H4 (cell line): ENCODE measurements at regions not wholly inside any gene's neighbourhood (a gene's known extent, or its start where the extent isn't known, plus 50 kb on each side); places are given as distances from the start of the nearest gene placed in this dataset.
A peak's percentile ranks its signal among the peaks of the same experiment; 100 is the strongest.

Experiments used
- DNase-seq: peaks from one replicate; pipeline ENCODE4 v3.0.0-alpha.2; 2015; ENCODE audit warnings: low spot score

DNA sequence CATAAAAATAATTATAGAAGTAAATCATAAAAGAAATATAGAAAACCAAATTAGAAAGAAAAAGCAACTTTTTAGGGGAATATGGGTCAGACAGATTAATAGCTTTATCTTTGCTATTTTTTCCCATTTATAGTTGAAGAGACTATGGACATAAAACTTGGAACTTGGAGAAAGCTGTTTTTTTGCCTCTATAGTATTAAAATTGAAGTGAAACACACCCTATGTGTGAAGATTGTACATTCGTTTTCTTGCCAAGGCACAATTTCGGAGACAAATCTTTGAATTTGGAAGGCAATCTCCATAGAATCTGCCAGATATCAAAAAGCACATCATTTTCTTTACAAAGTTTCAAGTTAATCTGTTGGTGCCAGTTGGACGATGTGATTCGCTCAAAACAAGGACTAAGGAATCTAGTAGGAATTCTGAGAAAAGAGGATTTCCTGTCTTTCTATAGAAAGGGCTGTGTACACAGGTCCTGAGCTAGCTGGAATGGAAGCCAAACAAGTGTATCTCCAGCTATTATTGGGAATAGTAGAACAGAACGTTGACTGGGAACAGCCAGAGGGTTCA, 156.3 kb downstream of the SLC7A11 start:
- no peak for DNase-seq

DNA sequence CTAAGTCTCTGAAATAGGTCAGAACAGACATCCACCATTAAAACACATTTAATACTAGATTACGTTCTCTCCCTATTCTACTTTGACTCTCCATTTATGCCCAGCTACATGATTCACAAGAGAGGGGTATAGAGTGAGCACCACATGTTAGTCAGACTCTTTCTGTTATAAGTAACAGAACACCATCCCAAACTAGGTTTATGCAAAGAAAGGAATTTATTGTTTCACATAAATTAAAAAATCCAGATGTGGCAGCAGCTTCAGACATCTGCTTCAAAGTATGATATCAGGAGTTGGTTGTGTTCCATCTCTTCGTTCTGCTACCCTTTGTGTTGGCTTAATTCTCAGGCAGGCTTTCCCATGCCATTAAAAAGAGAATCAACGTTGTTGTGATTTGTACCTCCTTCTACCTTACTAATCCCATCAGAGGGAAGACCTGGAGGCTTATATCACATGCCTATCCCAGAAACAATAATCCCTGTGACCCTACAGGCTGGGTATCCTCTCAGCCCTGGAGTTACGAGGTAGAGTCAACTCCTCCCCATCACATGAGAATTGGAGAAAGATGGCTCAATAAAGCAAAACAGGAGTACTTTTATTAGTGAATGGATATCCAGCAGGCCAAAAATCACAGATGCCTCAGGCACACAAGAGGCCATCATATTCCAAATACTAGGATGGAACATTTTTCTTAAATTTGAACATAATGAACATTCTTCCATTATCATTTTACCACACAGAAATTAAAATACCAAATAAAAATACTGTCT, 163.2 kb downstream of the SLC7A11 start:
- no peak for DNase-seq

GRCh38 chr4:138078253-138078652, 163.9 kb downstream of the SLC7A11 start:
- DNase-seq: no peak

GRCh38 chr4:138076561-138076960, 165.6 kb downstream of the SLC7A11 start:
- no peak for DNase-seq

- DNase-seq: no peak
Measured at GRCh38 chr4:138070816-138071215, 171.3 kb downstream of the SLC7A11 start.

GRCh38 chr4:138063581-138063980, 178.6 kb downstream of the SLC7A11 start:
- DNase-seq: no peak

- DNase-seq: peak; percentile 37
Measured at GRCh38 chr4:138062929-138063328, 179.2 kb downstream of the SLC7A11 start.

- DNase-seq: no peak
Measured at GRCh38 chr4:138056541-138056940, 185.6 kb downstream of the SLC7A11 start.

DNA sequence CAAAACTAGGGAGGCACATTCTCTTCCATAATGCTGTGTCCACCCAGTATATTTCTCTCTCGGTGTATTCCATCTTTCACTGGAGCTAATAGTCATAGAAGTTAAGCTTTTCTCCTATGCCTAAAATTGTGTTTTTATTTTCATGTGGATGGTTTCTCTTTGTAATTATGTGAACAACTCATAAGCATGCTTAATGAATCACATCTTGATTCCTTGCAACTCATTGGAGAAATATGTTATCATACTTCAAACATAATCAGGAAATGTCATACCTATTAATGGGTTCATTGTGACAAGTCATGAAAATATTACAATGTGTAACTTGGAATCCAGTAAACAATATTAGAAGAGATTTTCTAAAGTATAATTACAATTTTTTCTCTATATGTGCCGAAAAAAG, 186.3 kb downstream of the SLC7A11 start:
- DNase-seq: no peak

GRCh38 chr4:138053641-138054301, 188.4 kb downstream of the SLC7A11 start:
- peak; percentile 61 for DNase-seq

- DNase-seq: no peak
Measured at GRCh38 chr4:138052806-138053632, 189.1 kb downstream of the SLC7A11 start.

DNA sequence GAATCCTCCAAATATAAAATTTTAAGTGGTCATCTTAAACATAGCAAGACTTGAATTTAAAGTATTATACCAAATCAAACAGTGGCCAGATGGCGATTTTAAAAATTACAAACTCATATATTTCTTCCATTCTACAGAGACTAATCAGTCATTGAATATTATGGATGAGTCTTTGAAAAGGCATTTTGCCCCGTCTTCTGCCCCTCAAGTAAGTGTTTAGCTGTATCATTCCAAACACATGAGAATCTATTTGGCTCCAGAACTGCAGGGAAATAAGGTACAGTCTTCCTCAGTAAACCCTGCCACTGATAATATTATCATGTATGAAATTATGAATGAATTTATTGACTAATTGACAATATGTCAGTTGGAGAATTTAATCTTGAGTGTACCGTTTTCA, 191.0 kb downstream of the SLC7A11 start:
- DNase-seq: no peak

DNA sequence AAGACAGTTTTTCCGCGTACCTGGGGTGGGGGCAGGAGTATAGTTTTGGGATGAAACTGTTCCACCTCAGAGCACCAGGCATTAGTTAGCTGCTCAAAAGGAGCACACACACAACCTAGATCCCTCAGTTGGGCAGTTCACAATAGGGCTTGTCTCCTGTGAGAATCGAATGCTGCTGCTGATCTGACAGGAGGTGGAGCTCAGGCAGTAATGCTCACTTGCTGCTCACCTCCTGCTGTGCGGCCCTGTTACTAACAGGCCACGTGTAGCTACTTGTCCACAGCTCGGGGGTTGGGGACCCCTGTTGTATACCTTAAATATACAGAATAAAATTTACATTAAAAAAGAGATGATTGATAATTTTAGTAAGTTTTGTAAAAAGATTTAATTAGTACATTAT, 191.5 kb downstream of the SLC7A11 start:
- no peak for DNase-seq

DNA sequence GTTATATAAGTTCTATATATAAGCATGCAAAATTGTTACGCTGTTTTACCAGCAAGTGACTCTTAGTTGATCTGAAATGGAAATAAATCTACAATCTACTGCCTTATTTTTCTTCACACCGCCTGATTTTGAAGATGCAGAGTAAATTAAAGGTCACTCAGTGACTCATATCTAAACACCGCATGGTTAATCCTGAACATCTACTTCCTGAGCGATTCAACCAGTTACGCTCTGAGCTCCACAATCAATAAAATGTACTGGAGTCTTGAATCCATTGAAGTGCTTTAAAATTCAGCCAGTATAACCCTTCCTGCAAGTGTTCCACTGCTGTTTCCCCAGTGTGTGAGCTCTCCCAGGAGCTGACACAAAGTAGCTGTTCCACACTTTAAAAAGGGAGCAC, 192.8 kb downstream of the SLC7A11 start:
- no peak for DNase-seq

DNA sequence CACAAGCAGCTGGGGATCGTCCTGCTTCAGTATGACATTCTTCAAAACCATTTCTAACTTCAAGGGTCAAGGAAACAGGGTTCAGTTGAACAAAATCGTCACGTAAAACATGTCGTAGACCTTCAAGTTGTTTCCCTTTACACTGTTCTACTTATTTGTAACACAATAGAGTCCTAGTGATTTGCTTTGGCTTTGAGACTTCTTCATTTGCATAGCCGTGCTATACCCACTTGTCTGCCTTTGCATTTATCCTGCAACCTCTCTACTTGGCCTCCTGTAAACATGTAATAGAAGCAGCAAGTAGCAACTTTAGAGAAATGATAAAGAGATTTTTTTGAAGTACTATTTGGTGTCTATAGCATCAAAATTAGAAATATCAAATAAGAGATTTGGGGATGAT, 194.9 kb downstream of the SLC7A11 start:
- DNase-seq: no peak

- DNase-seq: no peak
Measured at GRCh38 chr4:138045036-138045435, 197.1 kb downstream of the SLC7A11 start.

GRCh38 chr4:138039010-138039409, 203.1 kb downstream of the SLC7A11 start:
- no peak for DNase-seq

DNA sequence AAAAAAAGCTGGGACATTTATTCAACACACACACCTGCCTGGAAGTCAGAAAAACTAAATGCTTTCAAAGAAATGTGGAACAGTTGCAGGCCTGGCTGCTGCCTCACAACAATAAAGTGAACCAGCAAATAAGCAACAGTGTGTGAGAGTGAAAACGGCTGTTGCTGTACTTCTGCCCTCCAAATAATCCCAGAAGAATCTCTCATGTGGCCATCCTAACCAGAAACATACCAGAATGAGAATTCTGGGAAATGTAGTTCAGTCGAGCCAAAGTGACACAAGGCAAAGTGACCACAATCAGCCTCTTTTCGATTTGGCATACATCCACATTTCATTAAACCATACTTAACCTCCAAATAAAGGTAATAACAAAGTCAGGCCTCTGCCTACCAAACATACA, 204.5 kb downstream of the SLC7A11 start:
- DNase-seq: no peak

DNA sequence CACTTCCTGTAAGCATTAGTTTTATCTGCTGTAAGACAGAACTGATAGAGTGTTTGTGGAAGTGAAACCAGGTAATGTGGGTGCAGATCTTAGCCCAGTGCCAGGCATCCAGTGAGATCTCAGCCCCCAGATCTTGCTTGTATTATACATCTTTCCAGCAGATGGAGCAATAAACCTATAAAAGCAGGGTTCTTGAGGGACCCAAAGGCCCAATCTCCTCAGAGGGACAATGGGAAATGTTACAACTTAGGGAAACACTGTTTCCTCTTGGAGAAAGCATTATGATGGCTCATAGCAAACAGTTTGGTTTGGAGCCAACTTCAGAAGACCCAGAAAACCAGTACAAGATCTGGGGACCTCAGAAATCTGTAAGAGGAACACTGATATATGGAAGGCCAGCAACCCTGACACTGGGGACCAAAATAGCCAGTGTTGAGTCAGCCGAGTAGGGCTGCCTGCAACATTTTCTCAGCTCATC, 206.3 kb downstream of the SLC7A11 start:
- peak; percentile 59 for DNase-seq

DNA sequence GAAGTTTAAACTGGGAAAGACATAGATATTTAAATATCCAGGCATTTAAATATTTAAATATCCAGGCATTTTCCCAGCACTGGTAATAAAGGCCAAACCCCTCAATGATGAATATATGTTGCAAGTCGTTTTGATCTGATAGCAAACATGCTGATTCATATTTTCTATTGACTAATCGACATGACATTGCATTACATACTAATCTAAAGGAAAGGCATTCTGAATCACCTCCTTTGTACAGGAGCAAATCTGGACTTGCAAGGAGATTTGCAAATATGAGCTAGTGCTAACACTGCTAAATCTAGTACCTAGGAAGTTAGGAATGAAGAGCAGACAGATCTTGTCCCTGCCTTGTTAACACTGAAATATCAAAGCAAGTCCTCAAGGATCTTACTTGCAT, 207.3 kb downstream of the SLC7A11 start:
- DNase-seq: no peak

DNA sequence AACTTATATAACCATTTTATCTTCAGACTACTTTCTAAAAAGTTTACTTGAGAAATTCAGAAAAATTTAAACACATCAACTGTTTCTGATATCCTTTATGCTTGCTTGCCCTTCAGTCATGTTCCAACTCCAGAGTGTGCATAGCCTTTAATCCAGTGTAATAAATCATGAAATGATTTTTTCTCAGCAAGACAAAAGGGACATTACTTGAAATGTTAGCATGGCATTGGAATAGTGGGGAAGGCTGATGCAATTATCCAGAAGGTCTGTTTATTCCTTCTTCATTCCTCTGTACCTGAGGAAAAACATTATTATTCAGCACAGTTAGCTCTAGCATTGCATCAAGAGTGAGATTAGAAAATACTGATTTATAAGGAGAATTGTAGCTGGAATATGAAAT, 209.9 kb downstream of the SLC7A11 start:
- DNase-seq: no peak

DNA sequence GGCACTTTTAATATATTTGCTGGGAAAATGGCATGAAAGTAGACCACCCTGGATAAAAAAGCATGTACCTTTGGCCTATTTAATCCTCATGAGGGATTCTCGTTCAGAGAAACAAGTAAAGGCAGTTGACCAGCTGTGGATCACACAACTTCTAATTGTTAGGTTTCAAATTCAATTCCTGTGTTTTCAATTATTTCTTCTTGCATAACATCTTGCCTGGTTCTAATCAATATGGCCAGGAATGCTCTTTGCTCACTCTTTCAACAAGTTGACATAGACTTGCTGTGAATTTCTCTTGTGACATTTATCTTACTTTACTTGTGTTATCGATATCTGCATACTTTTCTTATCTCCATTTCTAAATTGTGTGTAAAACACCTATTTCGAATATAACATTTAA, 211.8 kb downstream of the SLC7A11 start:
- no peak for DNase-seq
